ENCODE measurements at regions not wholly inside any gene's neighbourhood (a gene's known extent, or its start where the extent isn't known, plus 50 kb on each side); places are given as distances from the start of the nearest gene placed in this dataset.

DNA sequence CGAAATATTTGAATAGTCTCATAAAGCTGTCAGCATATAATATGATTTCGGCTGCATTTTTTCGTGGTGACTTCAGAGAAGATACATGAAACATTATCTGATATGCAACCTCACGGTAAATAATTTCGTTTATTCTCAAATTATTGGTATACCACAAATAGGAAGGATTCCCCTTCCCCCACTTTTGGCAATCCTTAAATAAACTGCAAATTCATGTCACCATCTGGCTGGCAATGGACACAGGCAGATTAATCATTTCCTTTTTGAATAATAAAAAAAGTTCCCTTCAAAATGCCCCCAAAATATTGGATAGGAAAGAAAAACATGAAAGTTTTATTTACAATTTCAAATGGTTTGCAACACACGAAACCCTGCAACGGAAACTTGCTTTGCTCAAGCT, 234.5 kb upstream of the MEOX2 start:
- Histone ChIP-seq H3K4me3 (no peak overlapping the region), H3K9me3 (peaks cover 0 to 8% (median 0%) of the 10 kb centered on the region in 12 donors), H3K36me3 (no peaks in the 10 kb centered on the region), H3K27ac (no peak overlapping the region), H3K27me3 (no peaks in the 10 kb centered on the region), H3K4me1 (peaks cover 0 to 3% (median 0%) of the 10 kb centered on the region in 12 donors)
- ATAC-seq (no peak), DNase-seq (no peak)
- 92 to 95% (median 93%) methylated on average over 7 of the region's 7 CpGs for WGBS, 4 donors
- intact Hi-C loops (cut with DNase I), result no loop called here
- TF ChIP-seq POLR2A (IDR thresholded peaks at IDR 0.05) (no peak), CTCF (IDR thresholded peaks at IDR 0.05) (no peak)

GRCh38 chr7:15916681-15917380, 230.3 kb upstream of the MEOX2 start:
- Histone ChIP-seq H3K9me3 (no peaks in the 10 kb centered on the region), H3K4me1 (peaks cover 0 to 3% (median 0%) of the 10 kb centered on the region in 12 donors), H3K4me3 (peak overlapping the region in 1 of 12 donors; percentile 12), H3K27ac (peak overlapping the region in 2 of 12 donors; percentile 1 to 14), H3K36me3 (no peaks in the 10 kb centered on the region), H3K27me3 (no peaks in the 10 kb centered on the region)
- DNase-seq, result no peak
- 73 to 87% (median 79%) methylated on average over 4 of the region's 4 CpGs for WGBS, 4 donors
- no peak for ATAC-seq
- TF ChIP-seq POLR2A (IDR thresholded peaks at IDR 0.05) (no peak), CTCF (IDR thresholded peaks at IDR 0.05) (no peak)
- intact Hi-C loops (cut with DNase I), result no loop called here

DNA sequence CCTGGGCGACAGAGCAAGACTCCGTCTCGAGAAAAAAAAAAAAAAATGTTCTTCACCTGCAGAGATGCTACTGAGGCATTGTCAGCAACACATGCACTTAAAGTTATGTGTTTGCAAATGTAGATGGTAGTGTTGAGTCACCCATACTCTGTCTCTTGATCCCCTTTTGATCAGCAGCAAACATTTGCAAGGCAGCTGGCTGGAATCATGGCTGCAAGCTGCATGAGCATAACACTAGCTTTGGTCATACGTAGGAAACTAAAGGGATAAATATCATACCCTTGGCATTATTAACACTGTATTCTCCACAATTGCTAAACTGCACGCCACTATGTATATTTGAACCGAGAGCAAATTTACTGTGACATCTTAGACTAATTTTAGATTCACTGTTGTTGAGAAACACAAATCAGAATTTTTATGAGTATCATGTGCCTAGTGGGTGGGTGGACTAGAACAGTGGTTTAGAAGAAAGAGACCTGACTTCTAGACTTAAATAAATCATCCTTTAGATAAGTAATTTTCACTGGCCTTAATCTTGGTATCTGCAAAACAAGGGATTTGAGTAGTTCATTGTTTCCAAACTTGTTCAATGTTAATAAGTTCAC, 229.3 kb upstream of the MEOX2 start:
- Histone ChIP-seq H3K9me3 (no peaks in the 10 kb centered on the region), H3K4me1 (no peaks in the 10 kb centered on the region), H3K27ac (no peak overlapping the region), H3K27me3 (no peaks in the 10 kb centered on the region), H3K36me3 (no peaks in the 10 kb centered on the region), H3K4me3 (no peak overlapping the region)
- DNase-seq (no peak), ATAC-seq (no peak)
- intact Hi-C loops (cut with DNase I), result no loop called here
- WGBS, 4 donors, result 89 to 93% (median 91%) methylated on average over 6 of the region's 6 CpGs
- TF ChIP-seq CTCF (IDR thresholded peaks at IDR 0.05), result no peak
- no peak for TF ChIP-seq POLR2A (IDR thresholded peaks at IDR 0.05)

GRCh38 chr7:15914611-15915010, 228.1 kb upstream of the MEOX2 start:
- H3K4me1 ChIP-seq, result no peaks in the 10 kb centered on the region
- ATAC-seq (no peak), DNase-seq (no peak)
- no peaks in the 10 kb centered on the region for H3K9me3 ChIP-seq
- WGBS, 4 donors, result 93 to 96% (median 95%) methylated on average over 2 of the region's 2 CpGs
- H3K36me3 ChIP-seq, result no peaks in the 10 kb centered on the region
- H3K27me3 ChIP-seq, result no peaks in the 10 kb centered on the region
- H3K4me3 ChIP-seq, result no peak overlapping the region
- TF ChIP-seq POLR2A (IDR thresholded peaks at IDR 0.05) (no peak), CTCF (IDR thresholded peaks at IDR 0.05) (no peak)
- H3K27ac ChIP-seq, result no peak overlapping the region
- intact Hi-C loops (cut with DNase I), result no loop called here
